Sigmoid colon (tissue), 6 donors: ENCODE measurements at regions not wholly inside any gene's neighbourhood (a gene's known extent, or its start where the extent isn't known, plus 50 kb on each side); places are given as distances from the start of the nearest gene placed in this dataset.

Experiments
- DNase-seq: peaks from one replicate; pipeline ENCODE4 v3.0.0-alpha.2; 2019
- H3K27ac ChIP-seq, 4 donors: fragments of 200-600 bp; sonication (generic); one replicate each; pipeline ENCODE4 v1.5.1; 2016 to 2019; ENCODE audit warnings: mild to moderate bottlenecking in 1 of 4
- H3K27me3 ChIP-seq, 3 donors: fragments of 200-600 bp; sonication (generic); one replicate each; pipeline ENCODE4 v1.5.1; 2019; ENCODE audit warnings: mild to moderate bottlenecking in 1 of 3
- H3K36me3 ChIP-seq, 4 donors: fragments of 200-600 bp; sonication (generic); one replicate each; pipeline ENCODE4 v1.5.1; 2016 to 2019
- H3K4me1 ChIP-seq, 4 donors: fragments of 200-600 bp; sonication (generic); one replicate each; pipeline ENCODE4 v1.5.1; 2017 to 2019
- H3K4me3 ChIP-seq, 4 donors: fragments of 200-600 bp; sonication (generic); one replicate each; pipeline ENCODE4 v1.5.1; 2017 to 2019; ENCODE audit warnings: mild to moderate bottlenecking in 2 of 4, moderate library complexity in 1 of 4
- H3K9me3 ChIP-seq, 4 donors: fragments of 200-600 bp in 3 of 4; sonication (generic) in 3 of 4; one replicate each; pipeline versions ENCODE4 v1.5.1 to v1.6.1; 2013 to 2019
- CTCF ChIP-seq, 4 experiments: fragments of 450-650 bp in 3 of 4; fragments of 200-600 bp in 1 of 4; IDR thresholded peaks; one replicate each; pipeline ENCODE4 v1.5.1; 2016 to 2019; ENCODE audit warnings: antibody characterized with exemption in 4 of 4, mild to moderate bottlenecking in 3 of 4, moderate library complexity in 2 of 4
- EP300 ChIP-seq, 4 donors: sonication (generic); formaldehyde crosslinking; IDR thresholded peaks; one replicate each; pipeline ENCODE4 v1.6.1; 2017; ENCODE audit warnings: antibody characterized with exemption in 4 of 4
- POLR2A ChIP-seq, 2 donors: fragments of 450-650 bp; IDR thresholded peaks; one replicate each; pipeline ENCODE4 v1.6.1; 2016; ENCODE audit warnings: antibody characterized with exemption in 2 of 2, mild to moderate bottlenecking in 2 of 2, moderate library complexity in 2 of 2
- POLR2AphosphoS5 ChIP-seq, 4 donors: sonication (generic); formaldehyde crosslinking; IDR thresholded peaks; one replicate each; pipeline ENCODE4 v1.6.1; 2017; ENCODE audit warnings: antibody characterized with exemption in 4 of 4
- WGBS, 2 donors: extraction: QIAGEN DNeasy Blood & Tissue Kit; methylation state at CpG; one replicate each; pipeline ENCODE4 v1.1.7; 2013; 5-methylcytosine and 5-hydroxymethylcytosine counted together
- intact Hi-C: fragments of 100-400 bp; cut with DNase I; formaldehyde crosslinking; loops from one replicate; pipeline ENCODE4 v1.15.1; 2023
- donor health status: healthy with polysubstance abuse.
- donor health status: healthy.

- intact Hi-C loops = no loop called here
- Histone ChIP-seq H3K27me3 (no peaks in the 10 kb centered on the region), H3K27ac (no peak overlapping the region), H3K4me1 (no peaks in the 10 kb centered on the region), H3K4me3 (no peak overlapping the region), H3K36me3 (no peaks in the 10 kb centered on the region), H3K9me3 (no peaks in the 10 kb centered on the region)
- DNase-seq = no peak
- TF ChIP-seq EP300 (IDR thresholded peaks at IDR 0.05) (no peak), POLR2A (IDR thresholded peaks at IDR 0.05) (no peak), CTCF (IDR thresholded peaks at IDR 0.05) (no peak), POLR2AphosphoS5 (IDR thresholded peaks at IDR 0.05) (no peak)
Measured at GRCh38 chr3:168493412-168494205, 397.9 kb upstream of the GOLIM4 start.

GRCh38 chr3:168490981-168491380, 395.3 kb upstream of the GOLIM4 start:
- Histone ChIP-seq H3K36me3 (no peaks in the 10 kb centered on the region), H3K27ac (no peak overlapping the region), H3K27me3 (no peaks in the 10 kb centered on the region), H3K9me3 (no peaks in the 10 kb centered on the region), H3K4me1 (no peaks in the 10 kb centered on the region), H3K4me3 (no peak overlapping the region)
- intact Hi-C loops = no loop called here
- WGBS, 2 donors = 82 to 90% methylated on average over 1 of the region's 1 CpG
- TF ChIP-seq POLR2A (IDR thresholded peaks at IDR 0.05) (no peak), CTCF (IDR thresholded peaks at IDR 0.05) (no peak), EP300 (IDR thresholded peaks at IDR 0.05) (no peak), POLR2AphosphoS5 (IDR thresholded peaks at IDR 0.05) (no peak)
- no peak for DNase-seq

- H3K4me3 ChIP-seq = no peak overlapping the region
- H3K9me3 ChIP-seq = no peaks in the 10 kb centered on the region
- H3K36me3 ChIP-seq = no peaks in the 10 kb centered on the region
- no peaks in the 10 kb centered on the region for H3K4me1 ChIP-seq
- intact Hi-C loops = no loop called here
- TF ChIP-seq POLR2AphosphoS5 (IDR thresholded peaks at IDR 0.05) (no peak), CTCF (IDR thresholded peaks at IDR 0.05) (no peak), POLR2A (IDR thresholded peaks at IDR 0.05) (no peak), EP300 (IDR thresholded peaks at IDR 0.05) (no peak)
- no peak for DNase-seq
- no peaks in the 10 kb centered on the region for H3K27me3 ChIP-seq
- H3K27ac ChIP-seq = no peak overlapping the region
Measured at GRCh38 chr3:168489301-168489700, 393.6 kb upstream of the GOLIM4 start.

- no peak overlapping the region for H3K4me3 ChIP-seq
- no peaks in the 10 kb centered on the region for H3K36me3 ChIP-seq
- intact Hi-C loops = no loop called here
- WGBS, 2 donors = 71 to 76% methylated on average over 2 of the region's 2 CpGs
- TF ChIP-seq CTCF (IDR thresholded peaks at IDR 0.05) (no peak), POLR2AphosphoS5 (IDR thresholded peaks at IDR 0.05) (no peak), EP300 (IDR thresholded peaks at IDR 0.05) (no peak), POLR2A (IDR thresholded peaks at IDR 0.05) (no peak)
- no peaks in the 10 kb centered on the region for H3K9me3 ChIP-seq
- DNase-seq = no peak
- no peaks in the 10 kb centered on the region for H3K4me1 ChIP-seq
- no peak overlapping the region for H3K27ac ChIP-seq
- no peaks in the 10 kb centered on the region for H3K27me3 ChIP-seq
Measured at GRCh38 chr3:168485936-168486335, 390.2 kb upstream of the GOLIM4 start.
